ENCODE measurements at regions not wholly inside any gene's neighbourhood (a gene's known extent, or its start where the extent isn't known, plus 50 kb on each side); places are given as distances from the start of the nearest gene placed in this dataset.

DNA sequence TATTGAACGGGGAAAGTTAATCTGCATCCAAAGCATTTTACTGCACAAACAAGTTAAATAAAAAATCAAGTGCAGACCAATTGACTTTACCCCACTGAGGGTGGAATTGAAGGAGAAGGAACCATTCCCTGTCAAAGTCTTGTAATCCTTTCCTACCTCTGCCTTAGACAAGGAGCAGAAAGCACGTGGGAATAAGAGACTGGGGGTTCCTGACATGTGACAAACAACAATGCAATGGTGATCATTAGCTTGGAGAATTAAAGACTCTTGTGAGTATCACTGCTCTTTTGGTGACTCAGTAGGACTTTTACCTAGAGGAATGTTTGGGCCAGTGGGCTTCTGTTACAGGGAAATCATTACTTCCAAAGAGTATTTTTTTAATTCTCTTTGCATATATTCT is 779.5 kb downstream of the TLR4 start:
- TF ChIP-seq GATA3 (IDR thresholded peaks at IDR 0.05; ENCODE audit: borderline replicate concordance) (no peak), KDM1A (IDR thresholded peaks at IDR 0.05; ENCODE audit: low read depth) (no peak), JUNB (IDR thresholded peaks at IDR 0.05) (no peak), RARB (CRISPR knock-in tag; IDR thresholded peaks at IDR 0.05) (no peak), CBX2 (IDR thresholded peaks at IDR 0.05; ENCODE audit: borderline replicate concordance, low read depth) (no peak), BHLHE40 (IDR thresholded peaks at IDR 0.05; ENCODE audit: low read depth, low read length) (no peak), EHF (CRISPR knock-in tag; IDR thresholded peaks at IDR 0.05) (no peak), SREBF2 (IDR thresholded peaks at IDR 0.05) (no peak), CBX8 (IDR thresholded peaks at IDR 0.05) (no peak), HEYL (CRISPR knock-in tag; IDR thresholded peaks at IDR 0.05) (no peak), HOXB13 (CRISPR knock-in tag; IDR thresholded peaks at IDR 0.05; ENCODE audit: low read depth) (no peak), TFCP2L1 (CRISPR knock-in tag; IDR thresholded peaks at IDR 0.05) (no peak)
- TF ChIP-seq, protein P1, sequence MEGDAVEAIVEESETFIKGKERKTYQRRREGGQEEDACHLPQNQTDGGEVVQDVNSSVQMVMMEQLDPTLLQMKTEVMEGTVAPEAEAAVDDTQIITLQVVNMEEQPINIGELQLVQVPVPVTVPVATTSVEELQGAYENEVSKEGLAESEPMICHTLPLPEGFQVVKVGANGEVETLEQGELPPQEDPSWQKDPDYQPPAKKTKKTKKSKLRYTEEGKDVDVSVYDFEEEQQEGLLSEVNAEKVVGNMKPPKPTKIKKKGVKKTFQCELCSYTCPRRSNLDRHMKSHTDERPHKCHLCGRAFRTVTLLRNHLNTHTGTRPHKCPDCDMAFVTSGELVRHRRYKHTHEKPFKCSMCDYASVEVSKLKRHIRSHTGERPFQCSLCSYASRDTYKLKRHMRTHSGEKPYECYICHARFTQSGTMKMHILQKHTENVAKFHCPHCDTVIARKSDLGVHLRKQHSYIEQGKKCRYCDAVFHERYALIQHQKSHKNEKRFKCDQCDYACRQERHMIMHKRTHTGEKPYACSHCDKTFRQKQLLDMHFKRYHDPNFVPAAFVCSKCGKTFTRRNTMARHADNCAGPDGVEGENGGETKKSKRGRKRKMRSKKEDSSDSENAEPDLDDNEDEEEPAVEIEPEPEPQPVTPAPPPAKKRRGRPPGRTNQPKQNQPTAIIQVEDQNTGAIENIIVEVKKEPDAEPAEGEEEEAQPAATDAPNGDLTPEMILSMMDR (IDR thresholded peaks at IDR 0.05) = no peak
- TF ChIP-seq, protein P2, sequence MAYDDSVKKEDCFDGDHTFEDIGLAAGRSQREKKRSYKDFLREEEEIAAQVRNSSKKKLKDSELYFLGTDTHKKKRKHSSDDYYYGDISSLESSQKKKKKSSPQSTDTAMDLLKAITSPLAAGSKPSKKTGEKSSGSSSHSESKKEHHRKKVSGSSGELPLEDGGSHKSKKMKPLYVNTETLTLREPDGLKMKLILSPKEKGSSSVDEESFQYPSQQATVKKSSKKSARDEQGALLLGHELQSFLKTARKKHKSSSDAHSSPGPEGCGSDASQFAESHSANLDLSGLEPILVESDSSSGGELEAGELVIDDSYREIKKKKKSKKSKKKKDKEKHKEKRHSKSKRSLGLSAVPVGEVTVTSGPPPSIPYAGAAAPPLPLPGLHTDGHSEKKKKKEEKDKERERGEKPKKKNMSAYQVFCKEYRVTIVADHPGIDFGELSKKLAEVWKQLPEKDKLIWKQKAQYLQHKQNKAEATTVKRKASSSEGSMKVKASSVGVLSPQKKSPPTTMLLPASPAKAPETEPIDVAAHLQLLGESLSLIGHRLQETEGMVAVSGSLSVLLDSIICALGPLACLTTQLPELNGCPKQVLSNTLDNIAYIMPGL (CRISPR knock-in tag; IDR thresholded peaks at IDR 0.05; ENCODE audit: borderline replicate concordance) = no peak
- WGBS (ENCODE audit: missing lambda C conversion rate) = 13% methylated on average over 2 of the region's 2 CpGs
- Histone ChIP-seq H3K27ac (no peak overlapping the region), H3K9me3 (no peaks in the 10 kb centered on the region), H3K4me2 (no peak overlapping the region), H3K4me3 (no peak overlapping the region), H3K4me1 (no peaks in the 10 kb centered on the region)
- DNase-seq (ENCODE audit: low read depth in 1 of 2, low spot score in 1 of 2) (no peak), FAIRE-seq (no peak), ATAC-seq (no peak)
- POLR2A ChIA-PET = no interaction called here
- CTCF ChIA-PET = no interaction called here

DNA sequence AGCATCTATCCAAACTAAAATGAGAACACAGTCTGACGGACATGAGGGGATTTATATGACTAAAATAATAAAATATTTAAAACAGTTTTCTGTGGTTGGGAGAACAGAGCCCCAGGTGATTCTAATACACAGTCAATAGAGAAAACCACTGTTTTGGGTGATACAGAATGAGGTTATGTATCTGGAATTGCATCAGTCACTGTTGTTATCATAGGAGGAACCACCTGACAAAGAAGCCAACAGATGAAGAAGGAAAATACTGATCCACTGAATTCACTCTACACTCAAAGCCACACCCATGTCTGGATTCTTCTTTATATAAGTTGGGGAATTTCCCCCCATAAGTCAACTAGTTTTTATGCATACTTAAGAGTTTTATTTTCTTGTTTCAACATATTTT is 799.0 kb downstream of the TLR4 start:
- Histone ChIP-seq H3K4me2 (no peak overlapping the region), H3K4me3 (no peak overlapping the region), H3K9me3 (no peaks in the 10 kb centered on the region), H3K27ac (no peak overlapping the region), H3K4me1 (no peaks in the 10 kb centered on the region)
- DNase-seq (ENCODE audit: low read depth in 1 of 2, low spot score in 1 of 2) (no peak), FAIRE-seq (no peak), ATAC-seq (no peak)
- 3% methylated on average over 1 of the region's 1 CpG for WGBS (ENCODE audit: missing lambda C conversion rate)
- TF ChIP-seq, protein P3, sequence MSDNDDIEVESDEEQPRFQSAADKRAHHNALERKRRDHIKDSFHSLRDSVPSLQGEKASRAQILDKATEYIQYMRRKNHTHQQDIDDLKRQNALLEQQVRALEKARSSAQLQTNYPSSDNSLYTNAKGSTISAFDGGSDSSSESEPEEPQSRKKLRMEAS (IDR thresholded peaks at IDR 0.05) = no peak
- TF ChIP-seq, protein P4, sequence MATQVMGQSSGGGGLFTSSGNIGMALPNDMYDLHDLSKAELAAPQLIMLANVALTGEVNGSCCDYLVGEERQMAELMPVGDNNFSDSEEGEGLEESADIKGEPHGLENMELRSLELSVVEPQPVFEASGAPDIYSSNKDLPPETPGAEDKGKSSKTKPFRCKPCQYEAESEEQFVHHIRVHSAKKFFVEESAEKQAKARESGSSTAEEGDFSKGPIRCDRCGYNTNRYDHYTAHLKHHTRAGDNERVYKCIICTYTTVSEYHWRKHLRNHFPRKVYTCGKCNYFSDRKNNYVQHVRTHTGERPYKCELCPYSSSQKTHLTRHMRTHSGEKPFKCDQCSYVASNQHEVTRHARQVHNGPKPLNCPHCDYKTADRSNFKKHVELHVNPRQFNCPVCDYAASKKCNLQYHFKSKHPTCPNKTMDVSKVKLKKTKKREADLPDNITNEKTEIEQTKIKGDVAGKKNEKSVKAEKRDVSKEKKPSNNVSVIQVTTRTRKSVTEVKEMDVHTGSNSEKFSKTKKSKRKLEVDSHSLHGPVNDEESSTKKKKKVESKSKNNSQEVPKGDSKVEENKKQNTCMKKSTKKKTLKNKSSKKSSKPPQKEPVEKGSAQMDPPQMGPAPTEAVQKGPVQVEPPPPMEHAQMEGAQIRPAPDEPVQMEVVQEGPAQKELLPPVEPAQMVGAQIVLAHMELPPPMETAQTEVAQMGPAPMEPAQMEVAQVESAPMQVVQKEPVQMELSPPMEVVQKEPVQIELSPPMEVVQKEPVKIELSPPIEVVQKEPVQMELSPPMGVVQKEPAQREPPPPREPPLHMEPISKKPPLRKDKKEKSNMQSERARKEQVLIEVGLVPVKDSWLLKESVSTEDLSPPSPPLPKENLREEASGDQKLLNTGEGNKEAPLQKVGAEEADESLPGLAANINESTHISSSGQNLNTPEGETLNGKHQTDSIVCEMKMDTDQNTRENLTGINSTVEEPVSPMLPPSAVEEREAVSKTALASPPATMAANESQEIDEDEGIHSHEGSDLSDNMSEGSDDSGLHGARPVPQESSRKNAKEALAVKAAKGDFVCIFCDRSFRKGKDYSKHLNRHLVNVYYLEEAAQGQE (IDR thresholded peaks at IDR 0.05) = no peak
- TF ChIP-seq ZC3H11A (IDR thresholded peaks at IDR 0.05) (no peak), GATA3 (IDR thresholded peaks at IDR 0.05; ENCODE audit: borderline replicate concordance) (no peak), POLR2AphosphoS2 (conservative IDR thresholded peaks at IDR 0.05; ENCODE audit: low read length) (no peak), ESRRA (IDR thresholded peaks at IDR 0.05; ENCODE audit: borderline replicate concordance, low read length) (no peak), JUN (IDR thresholded peaks at IDR 0.05) (no peak), RCOR1 (IDR thresholded peaks at IDR 0.05; ENCODE audit: low read depth, low read length) (no peak)
- CTCF ChIA-PET = no interaction called here
- POLR2A ChIA-PET = no interaction called here

Data from A549 (cell line).